ENCODE measurements at regions not wholly inside any gene's neighbourhood (a gene's known extent, or its start where the extent isn't known, plus 50 kb on each side); places are given as distances from the start of the nearest gene placed in this dataset.
A peak's percentile ranks its signal among the peaks of the same experiment; 100 is the strongest.

DNA sequence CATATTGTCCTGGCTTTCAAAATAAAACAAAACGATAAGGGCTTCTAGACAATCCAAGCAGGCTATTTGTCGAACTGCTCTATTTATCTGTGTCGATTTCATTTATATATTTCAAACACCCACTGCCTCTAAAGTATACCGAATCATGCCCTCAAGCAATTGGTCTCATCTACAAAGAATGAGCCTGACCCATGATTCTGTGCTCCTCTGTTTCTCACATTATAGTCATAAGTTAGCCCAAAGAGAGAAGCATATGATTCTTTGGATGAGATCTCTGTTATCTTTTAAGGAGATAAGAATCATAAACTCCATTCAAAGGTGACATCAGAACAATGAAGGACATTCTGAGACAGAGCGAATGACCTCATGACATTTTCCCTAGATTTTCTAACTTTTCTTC is 191.1 kb downstream of the MAP2K6 start:
- WGBS, 2 donors, result 86 to 89% methylated on average over 5 of the region's 5 CpGs
- H3K27me3 ChIP-seq, result no peaks in the 10 kb centered on the region
- H3K27ac ChIP-seq, result no peak overlapping the region
- no peak overlapping the region for H3K4me3 ChIP-seq
- intact Hi-C loops (cut with DNase I), result loop anchor here (10.0 kb wide), 1 partner anchor 539 kb away; no protein-coding TSS in a partner anchor
- H3K9me3 ChIP-seq, result no peaks in the 10 kb centered on the region
- TF ChIP-seq, protein P1, sequence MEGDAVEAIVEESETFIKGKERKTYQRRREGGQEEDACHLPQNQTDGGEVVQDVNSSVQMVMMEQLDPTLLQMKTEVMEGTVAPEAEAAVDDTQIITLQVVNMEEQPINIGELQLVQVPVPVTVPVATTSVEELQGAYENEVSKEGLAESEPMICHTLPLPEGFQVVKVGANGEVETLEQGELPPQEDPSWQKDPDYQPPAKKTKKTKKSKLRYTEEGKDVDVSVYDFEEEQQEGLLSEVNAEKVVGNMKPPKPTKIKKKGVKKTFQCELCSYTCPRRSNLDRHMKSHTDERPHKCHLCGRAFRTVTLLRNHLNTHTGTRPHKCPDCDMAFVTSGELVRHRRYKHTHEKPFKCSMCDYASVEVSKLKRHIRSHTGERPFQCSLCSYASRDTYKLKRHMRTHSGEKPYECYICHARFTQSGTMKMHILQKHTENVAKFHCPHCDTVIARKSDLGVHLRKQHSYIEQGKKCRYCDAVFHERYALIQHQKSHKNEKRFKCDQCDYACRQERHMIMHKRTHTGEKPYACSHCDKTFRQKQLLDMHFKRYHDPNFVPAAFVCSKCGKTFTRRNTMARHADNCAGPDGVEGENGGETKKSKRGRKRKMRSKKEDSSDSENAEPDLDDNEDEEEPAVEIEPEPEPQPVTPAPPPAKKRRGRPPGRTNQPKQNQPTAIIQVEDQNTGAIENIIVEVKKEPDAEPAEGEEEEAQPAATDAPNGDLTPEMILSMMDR (IDR thresholded peaks at IDR 0.05), result no peak
- TF ChIP-seq POLR2A (IDR thresholded peaks at IDR 0.05), result no peak
- peaks cover 0 to 38% (median 22%) of the 10 kb centered on the region in 3 donors for H3K4me1 ChIP-seq
- no peaks in the 10 kb centered on the region for H3K36me3 ChIP-seq
- no peak for DNase-seq

DNA sequence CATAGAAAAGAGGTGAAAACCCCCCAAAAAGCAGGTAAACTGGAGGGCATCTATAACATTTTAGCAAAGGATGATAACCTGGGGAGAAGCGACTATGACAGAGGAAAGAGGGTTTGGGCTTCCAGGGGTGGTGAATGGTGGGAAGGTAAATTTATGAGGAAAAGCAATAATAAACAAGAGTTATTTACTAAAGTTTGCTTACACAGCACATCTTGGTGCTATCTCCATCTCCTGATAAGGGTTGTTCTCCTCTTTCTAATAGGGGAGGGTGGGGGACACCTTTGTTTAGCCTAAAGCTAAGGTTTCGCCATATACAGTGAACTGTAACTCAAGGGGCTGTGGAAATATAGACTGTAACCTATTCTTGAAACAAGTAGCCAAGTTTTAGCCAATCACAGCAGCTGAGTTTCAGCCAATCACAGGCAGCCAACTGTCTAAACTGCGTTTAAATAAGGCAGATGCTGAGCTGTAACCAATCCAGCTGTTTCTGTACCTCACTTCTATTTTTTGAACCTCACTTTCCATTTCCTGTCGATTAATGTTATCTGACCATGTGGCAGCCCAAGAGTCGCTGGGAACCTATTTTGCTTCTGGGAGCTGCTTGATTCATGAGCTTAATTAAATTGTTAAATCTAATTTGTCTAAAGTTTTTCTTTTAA is 191.8 kb downstream of the MAP2K6 start:
- Histone ChIP-seq H3K27me3 (no peaks in the 10 kb centered on the region), H3K27ac (no peak overlapping the region), H3K4me1 (peaks cover 0 to 38% (median 22%) of the 10 kb centered on the region in 3 donors), H3K4me3 (no peak overlapping the region), H3K9me3 (no peaks in the 10 kb centered on the region), H3K36me3 (no peaks in the 10 kb centered on the region)
- intact Hi-C loops (cut with DNase I), result loop anchor here (10.0 kb wide), 1 partner anchor 539 kb away; no protein-coding TSS in a partner anchor
- TF ChIP-seq, protein P1 (IDR thresholded peaks at IDR 0.05), result no peak
- no peak for TF ChIP-seq POLR2A (IDR thresholded peaks at IDR 0.05)
- no peak for DNase-seq
- WGBS, 2 donors, result 77 to 88% methylated on average over 4 to 5 of the region's 5 CpGs

DNA sequence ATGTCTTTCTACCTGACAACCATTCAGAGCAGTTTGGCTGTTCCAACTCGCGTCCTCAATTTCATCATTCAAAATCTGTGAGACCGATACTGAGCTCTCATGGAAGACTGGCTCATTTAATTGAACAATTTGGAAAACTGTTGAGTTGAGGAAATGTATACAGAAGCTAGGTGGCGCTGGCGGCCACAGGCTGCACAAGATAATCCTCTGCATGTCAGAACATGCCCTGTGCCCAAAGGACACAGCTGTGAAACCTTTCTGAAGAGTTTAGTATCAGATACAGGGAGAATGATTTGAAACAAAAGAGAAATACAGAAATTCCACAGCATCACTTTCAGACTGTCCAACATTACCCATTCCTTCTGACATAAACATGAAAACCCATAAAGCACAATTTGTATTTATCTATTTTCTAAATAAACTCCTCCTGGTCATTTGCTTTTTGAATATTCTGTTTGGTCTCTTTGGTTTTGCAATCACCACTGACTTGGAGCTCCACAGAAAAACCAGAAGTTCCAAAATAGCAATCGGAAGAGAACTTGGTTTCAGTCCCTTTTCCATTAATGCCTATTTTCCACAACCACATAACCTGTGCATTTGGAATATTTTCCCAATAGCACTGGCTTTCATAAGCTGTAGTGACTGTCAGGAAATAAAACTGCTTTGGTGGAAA is 192.8 kb downstream of the MAP2K6 start:
- no peaks in the 10 kb centered on the region for H3K9me3 ChIP-seq
- DNase-seq, result no peak
- no peak overlapping the region for H3K4me3 ChIP-seq
- peaks cover 0 to 38% (median 22%) of the 10 kb centered on the region in 3 donors for H3K4me1 ChIP-seq
- 15 to 19% methylated on average over 6 of the region's 6 CpGs for WGBS, 2 donors
- H3K27ac ChIP-seq, result peak overlapping the region in 3 of 4 donors; percentile 44 to 62 (median 52)
- no peaks in the 10 kb centered on the region for H3K27me3 ChIP-seq
- no peaks in the 10 kb centered on the region for H3K36me3 ChIP-seq
- intact Hi-C loops (cut with DNase I), result loop anchor here (10.0 kb wide), 1 partner anchor 538 kb away; no protein-coding TSS in a partner anchor
- TF ChIP-seq POLR2A (IDR thresholded peaks at IDR 0.05), result no peak
- TF ChIP-seq, protein P1 (IDR thresholded peaks at IDR 0.05), result peak in 5 of 6 experiments; percentile 77 to 93 (median 90)

DNA sequence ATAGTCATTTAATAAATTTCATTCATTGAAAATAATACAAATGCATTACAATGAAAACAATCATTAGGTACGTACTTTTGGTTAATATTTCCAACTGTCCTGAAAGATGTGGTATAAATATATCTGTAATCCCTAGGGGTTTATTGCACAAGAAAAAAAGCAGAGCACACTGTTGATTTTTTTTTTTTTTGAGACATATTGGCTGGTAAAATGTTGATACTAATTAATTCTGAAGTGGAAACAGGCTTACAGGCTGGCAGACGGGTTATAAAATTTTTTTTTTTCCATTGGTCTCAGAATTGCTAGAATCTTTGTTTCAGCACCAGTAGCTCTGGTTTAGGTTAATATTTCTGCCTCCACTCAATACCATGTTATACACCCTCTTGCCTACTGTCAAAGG is 193.6 kb downstream of the MAP2K6 start:
- no peaks in the 10 kb centered on the region for H3K27me3 ChIP-seq
- no peaks in the 10 kb centered on the region for H3K9me3 ChIP-seq
- H3K4me1 ChIP-seq, result peaks cover 0 to 38% (median 22%) of the 10 kb centered on the region in 3 donors
- peak overlapping the region in 3 of 4 donors; percentile 44 to 73 (median 71) for H3K27ac ChIP-seq
- no peak overlapping the region for H3K4me3 ChIP-seq
- TF ChIP-seq POLR2A (IDR thresholded peaks at IDR 0.05), result no peak
- TF ChIP-seq, protein P1 (IDR thresholded peaks at IDR 0.05), result no peak
- 71 to 73% methylated on average over 2 of the region's 2 CpGs for WGBS, 2 donors
- DNase-seq, result no peak
- intact Hi-C loops (cut with DNase I), result loop anchor here (10.0 kb wide), 1 partner anchor 537 kb away; no protein-coding TSS in a partner anchor
- no peaks in the 10 kb centered on the region for H3K36me3 ChIP-seq

Data from esophagus squamous epithelium (tissue), 5 donors.